ENCODE measurements at regions not wholly inside any gene's neighbourhood (a gene's known extent, or its start where the extent isn't known, plus 50 kb on each side); places are given as distances from the start of the nearest gene placed in this dataset.

DNA sequence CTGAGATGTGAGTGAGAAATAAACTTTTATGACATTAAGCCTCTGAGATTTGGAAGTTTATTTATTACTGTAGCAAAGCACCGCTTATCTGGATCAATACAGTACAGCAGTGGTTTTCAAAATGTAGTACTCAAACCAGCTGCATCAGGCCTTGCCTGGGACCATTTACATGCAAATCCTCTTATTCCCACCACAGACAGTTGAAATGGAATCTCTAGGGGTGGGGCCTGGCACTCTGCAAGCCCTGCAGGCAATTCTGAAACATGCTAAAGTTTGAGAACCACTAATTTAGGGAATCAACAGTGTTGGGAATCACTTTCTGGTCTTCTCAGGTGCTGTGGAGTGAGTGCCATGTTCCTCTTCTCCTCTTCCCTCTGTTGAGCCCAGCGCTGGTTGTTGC, 77.8 kb upstream of the TAMM41 start:
- TF ChIP-seq, protein P1, sequence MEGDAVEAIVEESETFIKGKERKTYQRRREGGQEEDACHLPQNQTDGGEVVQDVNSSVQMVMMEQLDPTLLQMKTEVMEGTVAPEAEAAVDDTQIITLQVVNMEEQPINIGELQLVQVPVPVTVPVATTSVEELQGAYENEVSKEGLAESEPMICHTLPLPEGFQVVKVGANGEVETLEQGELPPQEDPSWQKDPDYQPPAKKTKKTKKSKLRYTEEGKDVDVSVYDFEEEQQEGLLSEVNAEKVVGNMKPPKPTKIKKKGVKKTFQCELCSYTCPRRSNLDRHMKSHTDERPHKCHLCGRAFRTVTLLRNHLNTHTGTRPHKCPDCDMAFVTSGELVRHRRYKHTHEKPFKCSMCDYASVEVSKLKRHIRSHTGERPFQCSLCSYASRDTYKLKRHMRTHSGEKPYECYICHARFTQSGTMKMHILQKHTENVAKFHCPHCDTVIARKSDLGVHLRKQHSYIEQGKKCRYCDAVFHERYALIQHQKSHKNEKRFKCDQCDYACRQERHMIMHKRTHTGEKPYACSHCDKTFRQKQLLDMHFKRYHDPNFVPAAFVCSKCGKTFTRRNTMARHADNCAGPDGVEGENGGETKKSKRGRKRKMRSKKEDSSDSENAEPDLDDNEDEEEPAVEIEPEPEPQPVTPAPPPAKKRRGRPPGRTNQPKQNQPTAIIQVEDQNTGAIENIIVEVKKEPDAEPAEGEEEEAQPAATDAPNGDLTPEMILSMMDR (conservative IDR thresholded peaks at IDR 0.05): no peak
- no peak for TF ChIP-seq ZFX (IDR thresholded peaks at IDR 0.05)
